Stimulated activated CD8-positive, alpha-beta memory T cell treated with anti-CD3 and anti-CD28 coated beads, Interleukin-4, amount 100 ng/mL, for 48 hours (primary cell): ENCODE measurements at regions not wholly inside any gene's neighbourhood (a gene's known extent, or its start where the extent isn't known, plus 50 kb on each side); places are given as distances from the start of the nearest gene placed in this dataset.
A peak's percentile ranks its signal among the peaks of the same experiment; 100 is the strongest.
"Not testable (repeated sequence)": the region's sequence is repeated elsewhere in the genome, so short reads cannot be mapped to it uniquely, and the experiment has no call there.

Experiments
- DNase-seq: peaks from one replicate; pipeline ENCODE4 v3.0.0-alpha.2; 2020

DNA sequence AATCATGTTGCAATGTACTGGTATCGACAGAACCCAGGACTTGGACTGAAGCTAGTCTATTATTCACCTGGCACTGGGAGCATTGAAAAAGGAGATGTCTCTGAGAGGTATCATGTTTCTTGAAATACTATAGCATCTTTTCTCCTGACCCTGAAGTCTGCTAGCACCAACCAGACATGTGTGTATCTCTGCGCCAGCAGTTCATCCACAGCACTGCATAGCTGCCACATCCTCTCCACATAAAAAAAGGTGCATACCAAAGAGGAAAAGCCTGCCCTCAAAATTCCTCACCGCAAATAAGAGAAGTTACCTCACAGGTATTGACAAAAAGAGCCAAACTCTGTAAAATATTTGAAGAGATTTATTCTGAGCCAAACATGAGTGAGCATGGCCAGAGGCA is 99.5 kb upstream of the PRSS3 start:
- DNase-seq = no peak

DNA sequence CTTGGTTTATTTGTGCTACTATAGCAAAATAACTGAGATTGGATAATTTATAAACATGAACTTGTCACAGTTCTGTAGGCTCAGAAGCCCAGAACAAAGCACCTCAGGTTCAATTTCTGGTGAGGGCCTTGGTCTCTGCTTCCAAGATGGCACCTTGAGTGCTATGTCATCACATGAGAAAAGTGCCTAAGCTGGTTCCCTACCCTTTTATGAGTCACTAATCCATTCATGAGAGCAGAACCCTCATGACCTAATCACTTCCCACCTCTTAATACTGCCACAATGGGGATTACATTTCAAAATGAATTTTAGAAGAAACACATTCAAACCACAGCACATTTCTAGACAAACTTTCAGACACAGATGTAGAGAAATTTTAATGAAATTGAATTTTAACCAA is 98.2 kb upstream of the PRSS3 start:
- no peak for DNase-seq

DNA sequence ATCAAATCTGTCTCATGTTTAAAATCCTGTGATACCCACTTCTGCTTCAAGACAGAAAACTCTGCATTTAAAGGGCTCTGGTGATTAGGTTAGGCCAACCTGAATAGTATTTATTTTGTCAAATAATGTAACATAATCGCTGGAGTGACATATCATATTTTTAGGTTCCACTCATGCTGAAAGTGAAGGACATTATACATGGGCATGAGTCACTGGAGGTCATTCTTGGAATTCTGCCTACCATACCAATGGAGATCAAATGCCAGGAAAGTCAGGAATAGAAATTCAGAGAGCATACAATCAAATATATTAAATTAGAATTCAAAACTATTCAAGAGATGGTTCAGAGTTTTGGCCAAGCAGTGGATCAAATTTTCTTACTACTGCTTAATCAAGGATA is 97.1 kb upstream of the PRSS3 start:
- DNase-seq = no peak

GRCh38 chr9:33700940-33701339 is 94.4 kb upstream of the PRSS3 start:
- not testable (repeated sequence) for DNase-seq

DNA sequence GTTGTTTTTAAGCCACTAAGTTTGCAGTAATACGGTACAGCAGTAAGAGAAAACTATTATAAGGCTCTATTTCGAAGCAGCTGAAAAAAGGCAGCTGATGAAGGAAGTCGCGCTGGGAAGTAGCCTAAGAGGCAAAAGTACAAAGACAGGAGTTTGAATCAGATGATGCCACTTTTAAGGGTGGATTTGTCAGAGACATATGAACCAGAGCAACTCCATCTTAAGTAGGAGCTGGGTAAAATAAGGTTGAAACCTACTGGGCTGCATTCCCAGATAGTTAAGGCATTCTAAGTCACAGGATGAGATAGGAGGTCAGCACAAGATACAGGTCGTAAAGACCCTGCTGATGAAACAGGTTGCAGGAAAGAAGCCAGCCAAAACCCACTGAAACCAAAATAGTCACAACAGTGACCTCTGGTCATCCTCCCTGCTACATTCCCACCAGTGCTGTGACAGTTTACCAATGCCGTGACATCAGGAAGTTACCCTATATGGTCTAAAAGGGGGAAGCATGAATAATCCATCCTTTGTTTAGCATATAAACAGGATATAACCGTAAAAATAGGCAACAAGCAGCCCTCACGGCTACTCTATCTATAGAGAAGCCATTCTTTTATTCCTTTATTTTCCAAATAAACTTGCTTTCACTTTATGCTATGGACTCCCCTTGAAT is 91.8 kb upstream of the PRSS3 start:
- DNase-seq = no peak

DNA sequence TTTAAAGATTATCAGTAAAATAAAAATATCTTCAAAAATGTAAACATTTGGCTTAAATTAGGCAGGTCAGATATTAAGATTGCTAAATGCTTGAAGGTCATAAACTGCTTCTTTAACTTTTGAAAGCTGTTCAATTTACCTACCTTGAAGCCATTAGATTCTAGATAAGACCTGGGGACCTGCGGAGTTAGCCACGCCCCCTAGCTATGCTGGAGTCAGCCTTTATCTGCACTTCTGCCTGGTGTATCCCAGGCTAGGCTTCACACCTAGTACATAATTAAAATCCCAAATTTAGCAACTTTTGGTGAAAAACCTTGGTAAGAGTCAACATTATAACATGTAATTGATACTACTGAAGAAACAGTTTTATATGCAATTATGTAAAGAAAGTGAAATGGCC is 89.9 kb upstream of the PRSS3 start:
- not testable (repeated sequence) for DNase-seq

DNA sequence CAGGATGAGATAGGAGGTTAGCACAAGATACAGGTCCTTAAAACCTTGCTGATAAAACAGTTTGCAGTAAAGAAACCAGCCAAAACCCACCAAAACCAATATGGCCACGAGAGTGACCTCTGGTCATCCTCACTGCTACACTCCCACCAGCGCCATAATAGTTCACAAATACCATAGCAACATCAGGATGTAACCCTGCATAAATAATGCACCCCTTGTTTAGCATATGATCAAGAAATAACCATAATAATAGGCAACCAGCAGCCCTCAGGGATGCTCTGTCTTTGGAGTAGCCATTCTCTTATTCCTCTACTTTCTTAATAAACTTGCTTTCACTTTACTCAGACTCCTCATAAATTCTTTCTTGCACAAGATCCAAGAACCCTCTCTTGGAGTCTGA is 86.9 kb upstream of the PRSS3 start:
- DNase-seq = no peak

DNA sequence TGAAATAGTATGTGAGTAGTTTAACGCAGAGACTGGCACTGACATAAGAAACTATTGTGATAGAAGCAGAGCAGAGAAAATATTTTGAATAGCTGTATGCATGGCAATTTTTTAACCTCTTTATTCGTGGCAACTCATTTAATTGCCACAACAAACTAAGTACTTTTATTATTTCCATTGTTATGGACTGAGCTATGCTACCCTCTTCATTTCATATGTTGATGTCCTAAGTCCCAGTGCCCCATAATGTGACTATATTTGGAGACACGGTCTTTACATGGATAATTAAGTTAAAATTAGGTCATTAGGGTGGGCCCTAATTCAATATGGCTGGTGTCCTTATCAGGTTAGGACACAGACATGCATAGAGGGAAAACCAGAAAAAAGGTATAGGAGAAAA is 86.1 kb upstream of the PRSS3 start:
- no peak for DNase-seq

DNA sequence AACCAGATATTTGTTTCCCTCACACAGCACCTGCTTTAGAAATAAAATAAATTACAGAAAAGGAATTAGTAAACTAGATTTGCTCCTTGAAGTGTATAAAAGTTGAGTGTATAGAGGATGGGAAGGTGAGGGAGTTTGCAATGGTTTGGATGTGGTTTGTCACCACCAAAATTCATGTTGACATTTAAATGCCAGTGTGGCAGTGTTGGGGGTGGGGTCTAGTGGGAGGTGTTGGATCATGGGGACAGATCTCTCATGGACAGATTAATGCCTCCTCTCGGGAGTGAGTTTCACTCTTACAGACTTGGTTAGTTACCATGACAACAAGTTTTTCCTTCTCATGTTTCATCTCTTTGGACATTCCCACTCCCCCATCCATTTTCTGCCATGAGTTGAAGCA is 83.9 kb upstream of the PRSS3 start:
- not testable (repeated sequence) for DNase-seq

DNA sequence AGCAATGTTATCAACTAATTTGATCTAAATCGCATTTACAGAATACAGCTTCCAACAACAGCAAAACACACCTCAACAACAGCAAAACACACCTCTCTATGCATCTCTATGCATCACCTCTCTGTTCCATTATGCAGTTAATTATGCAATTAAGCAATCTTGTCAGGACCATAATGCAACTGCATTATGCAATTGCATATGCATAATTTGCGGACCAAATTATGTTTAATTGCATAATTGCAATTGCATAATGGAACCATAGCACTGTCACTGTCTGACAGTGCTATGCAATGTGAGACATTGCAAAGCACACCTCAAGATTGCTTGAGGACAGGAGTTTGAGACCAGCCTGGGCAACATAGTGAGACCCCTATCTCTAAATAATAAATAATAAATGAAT is 80.4 kb upstream of the PRSS3 start:
- no peak for DNase-seq

DNA sequence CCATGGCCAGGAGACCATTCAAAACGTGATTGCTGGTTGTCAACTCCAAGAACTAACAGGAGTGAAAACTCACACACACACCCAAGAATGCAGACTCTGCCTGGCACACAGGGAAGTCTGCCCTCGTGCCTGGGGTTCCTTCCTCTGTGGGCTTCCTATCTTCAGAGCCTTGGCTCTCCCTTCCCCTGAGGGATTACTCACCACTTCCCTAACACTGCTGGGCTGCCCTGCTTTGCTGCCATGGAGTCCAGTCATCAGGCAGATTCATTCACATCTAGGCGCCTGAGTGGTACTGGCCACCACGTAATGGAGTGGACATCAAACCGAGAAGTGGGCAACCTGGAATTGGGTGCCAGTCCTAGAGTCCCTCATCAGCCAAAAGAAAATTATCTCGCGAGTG is 76.4 kb upstream of the PRSS3 start:
- no peak for DNase-seq

GRCh38 chr9:33719581-33720374 is 75.6 kb upstream of the PRSS3 start:
- DNase-seq = peak; percentile 62

- DNase-seq = peak; percentile 95
Measured at GRCh38 chr9:33721674-33722358, 73.5 kb upstream of the PRSS3 start.

GRCh38 chr9:33722359-33722675 is 73.0 kb upstream of the PRSS3 start:
- DNase-seq = no peak

DNA sequence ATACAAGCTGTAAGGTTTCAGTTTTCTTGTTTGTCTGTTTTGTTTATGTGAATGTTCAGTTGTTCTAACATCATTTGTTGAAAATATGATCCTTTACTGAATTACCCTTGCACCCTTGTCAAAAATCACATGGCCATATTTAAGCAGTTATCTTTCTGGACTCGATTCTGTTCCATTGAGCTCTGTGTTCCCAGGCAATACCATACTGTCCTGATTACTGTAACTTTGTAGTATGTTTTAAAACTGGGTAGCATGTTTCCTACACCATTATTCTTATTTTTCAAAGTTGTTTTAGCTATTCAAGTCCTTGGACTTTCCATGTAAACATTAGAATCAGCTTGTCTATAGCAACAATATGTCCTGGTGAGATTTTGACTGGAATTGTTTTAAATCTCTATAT is 66.7 kb upstream of the PRSS3 start:
- no peak for DNase-seq

DNA sequence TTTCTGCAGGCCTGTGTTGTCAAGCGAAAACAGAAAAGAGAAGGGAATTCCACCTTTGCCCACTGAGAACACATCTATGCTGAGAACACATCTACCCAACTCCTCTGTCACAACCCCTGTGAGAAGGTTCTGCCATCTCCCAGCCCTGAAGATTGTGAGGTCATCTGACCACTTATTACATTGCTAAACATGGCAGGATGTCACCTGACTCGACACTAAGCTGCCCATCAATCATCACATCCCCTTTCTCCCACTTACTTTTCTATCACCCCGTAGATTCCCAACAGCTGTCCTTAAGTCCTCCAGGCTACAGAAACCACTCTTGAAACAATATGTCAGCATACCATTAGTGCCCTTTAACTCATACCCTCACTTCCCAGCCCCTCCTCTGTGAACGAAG is 64.2 kb upstream of the PRSS3 start:
- no peak for DNase-seq

DNA sequence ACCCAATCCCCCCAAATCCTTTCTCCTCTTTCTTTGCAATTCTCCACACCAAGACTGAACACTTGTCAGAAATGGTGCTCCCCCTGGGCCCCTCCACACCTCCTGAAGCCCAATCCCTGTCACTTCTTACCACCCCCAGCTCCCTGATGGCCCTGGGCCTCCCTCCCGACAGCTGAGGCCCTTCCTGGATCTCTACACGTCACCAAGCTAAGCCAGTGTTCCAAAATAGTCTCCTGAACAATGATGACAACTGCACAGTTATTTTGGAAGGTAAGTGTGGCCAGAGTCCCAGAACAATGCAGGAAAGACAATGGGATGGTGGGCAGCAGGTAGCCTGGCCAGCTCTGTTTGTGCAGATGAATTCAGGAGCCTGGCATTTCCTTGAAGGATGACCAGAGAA is 63.7 kb upstream of the PRSS3 start:
- DNase-seq = no peak

DNA sequence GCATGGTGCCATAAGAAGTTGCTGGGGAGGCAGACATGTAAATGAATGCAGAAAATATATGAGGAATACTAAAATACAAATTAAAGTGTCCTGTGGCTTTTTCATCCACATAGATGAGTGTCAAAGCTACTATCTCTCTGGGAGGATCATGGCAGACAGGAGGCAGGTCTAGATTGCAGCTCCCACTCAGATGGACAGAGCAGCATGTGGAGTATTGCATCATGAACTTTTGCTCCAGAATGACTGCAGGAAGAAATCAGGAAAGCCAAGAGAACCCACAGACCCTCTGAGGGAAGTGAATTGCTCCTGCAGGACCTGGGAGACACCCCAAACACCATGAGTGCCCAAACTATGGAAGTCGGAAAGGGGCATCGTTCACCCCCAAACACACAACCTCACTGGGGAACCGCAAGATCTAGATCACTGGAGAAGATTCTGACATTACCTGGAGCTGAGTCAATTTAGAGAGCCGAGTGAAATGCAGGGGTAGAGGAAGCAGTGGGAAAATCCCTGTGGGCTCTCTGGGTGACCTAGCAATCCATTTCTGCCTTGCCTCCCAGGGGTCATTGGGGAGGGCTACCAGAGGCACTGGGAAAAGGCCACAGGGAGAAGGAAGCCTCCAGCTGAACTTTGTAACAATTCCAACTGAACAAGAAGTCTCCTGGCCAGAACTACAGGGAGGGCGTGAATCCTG is 61.0 kb upstream of the PRSS3 start:
- not testable (repeated sequence) for DNase-seq

DNA sequence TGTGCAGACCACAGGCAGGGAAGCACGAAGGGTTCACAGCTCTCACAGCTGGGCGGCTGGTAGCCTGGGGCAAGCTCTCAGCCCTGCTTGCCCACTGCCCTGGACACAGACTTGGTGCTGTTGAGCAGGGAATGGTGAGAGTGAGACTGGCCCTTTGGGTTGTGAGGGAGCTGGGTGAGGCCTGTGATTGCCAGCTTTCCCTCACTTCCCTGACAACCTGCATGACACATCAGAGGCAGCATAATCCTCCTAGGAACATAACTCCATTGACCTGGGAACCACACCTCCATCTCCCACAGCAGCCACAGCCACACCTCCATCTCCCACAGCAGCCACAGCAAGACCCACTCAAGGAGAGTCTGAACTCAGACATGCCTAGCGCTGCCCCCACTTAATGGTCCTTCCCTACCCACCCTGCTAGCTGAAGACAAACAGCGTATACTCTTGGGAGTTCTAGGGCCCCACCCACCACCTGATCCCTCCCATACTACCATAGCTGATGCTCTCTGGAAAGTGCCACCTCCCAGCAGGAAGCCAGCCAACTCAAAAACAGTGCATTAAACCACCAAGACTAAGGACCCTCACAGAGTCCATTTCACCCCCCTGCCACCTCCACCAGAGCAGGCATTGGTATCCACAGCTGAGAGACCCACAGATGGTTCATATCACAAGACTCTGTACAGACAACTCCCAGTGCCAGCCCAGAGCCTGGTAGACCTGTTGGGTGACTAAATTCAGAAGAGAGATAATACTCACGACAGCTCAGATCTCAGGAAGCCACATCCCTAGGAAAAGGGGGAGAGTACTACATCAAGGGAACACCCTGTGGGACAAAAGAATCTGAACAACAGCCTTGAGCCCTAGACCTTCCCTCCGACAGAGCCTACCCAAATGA is 60.2 kb upstream of the PRSS3 start:
- DNase-seq = not testable (repeated sequence)

DNA sequence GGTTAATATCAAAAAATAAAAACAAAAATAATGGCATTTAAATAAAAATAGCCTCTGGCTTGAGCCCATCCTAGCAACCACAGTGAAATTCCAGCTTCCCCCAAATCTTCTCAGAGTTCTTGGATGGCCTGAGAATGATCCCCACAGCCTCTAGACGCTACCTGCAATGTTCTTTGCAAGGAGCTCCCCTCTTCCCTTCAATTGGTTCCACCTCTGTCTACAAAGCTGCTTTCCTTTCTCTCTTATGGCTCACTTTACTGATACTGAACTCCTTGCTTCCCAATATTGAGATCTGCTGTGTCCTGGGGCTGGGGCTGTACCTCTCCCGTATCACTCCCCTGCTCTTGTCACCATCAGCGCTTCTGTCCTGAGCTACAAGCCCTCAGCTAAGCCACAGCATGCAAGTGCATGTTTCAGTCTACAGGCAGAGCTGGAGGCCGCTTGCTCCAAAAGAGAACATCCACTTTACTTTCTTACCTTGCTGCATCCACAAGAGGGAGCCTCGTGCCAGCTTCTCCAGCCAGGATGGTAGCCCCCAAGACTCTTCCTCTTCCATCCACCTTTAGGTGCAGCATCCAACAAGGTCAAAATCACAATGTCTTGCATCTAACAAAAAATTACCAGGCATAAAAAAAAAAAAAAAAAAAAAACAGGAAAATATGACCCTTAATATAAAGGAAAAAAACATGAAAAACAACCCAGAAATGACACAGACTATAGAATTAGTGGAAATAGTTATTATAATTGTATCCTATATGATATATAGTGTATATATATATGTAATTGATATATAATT is 57.4 kb upstream of the PRSS3 start:
- peak; percentile 43 for DNase-seq

GRCh38 chr9:33739398-33739797 is 56.0 kb upstream of the PRSS3 start:
- DNase-seq = no peak

- DNase-seq = no peak
Measured at GRCh38 chr9:33740075-33740474, 55.3 kb upstream of the PRSS3 start.
